ENCODE measurements at regions not wholly inside any gene's neighbourhood (a gene's known extent, or its start where the extent isn't known, plus 50 kb on each side); places are given as distances from the start of the nearest gene placed in this dataset.

DNA sequence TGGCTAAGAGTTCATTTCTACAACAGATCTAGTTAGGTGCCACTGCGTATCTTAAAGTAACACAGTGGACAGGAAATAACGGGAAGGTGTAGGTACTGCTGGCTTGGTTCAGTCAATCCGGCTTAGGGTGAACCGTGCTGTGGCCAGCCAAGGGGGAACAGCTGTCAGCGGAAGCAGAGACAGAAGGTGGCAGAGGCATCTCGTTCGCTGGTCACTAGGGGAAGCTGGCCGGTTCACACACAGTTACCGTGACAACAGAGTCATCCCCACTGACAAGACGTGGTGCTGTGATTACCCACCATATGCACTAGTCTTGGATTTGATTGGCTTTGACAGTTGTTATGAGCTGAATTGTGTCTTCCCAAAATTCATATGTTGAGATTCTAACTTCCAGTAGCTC, 58.8 kb upstream of the HDAC4 start:
- TF ChIP-seq, protein P1, sequence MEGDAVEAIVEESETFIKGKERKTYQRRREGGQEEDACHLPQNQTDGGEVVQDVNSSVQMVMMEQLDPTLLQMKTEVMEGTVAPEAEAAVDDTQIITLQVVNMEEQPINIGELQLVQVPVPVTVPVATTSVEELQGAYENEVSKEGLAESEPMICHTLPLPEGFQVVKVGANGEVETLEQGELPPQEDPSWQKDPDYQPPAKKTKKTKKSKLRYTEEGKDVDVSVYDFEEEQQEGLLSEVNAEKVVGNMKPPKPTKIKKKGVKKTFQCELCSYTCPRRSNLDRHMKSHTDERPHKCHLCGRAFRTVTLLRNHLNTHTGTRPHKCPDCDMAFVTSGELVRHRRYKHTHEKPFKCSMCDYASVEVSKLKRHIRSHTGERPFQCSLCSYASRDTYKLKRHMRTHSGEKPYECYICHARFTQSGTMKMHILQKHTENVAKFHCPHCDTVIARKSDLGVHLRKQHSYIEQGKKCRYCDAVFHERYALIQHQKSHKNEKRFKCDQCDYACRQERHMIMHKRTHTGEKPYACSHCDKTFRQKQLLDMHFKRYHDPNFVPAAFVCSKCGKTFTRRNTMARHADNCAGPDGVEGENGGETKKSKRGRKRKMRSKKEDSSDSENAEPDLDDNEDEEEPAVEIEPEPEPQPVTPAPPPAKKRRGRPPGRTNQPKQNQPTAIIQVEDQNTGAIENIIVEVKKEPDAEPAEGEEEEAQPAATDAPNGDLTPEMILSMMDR (IDR thresholded peaks at IDR 0.05): no peak
- no peak for TF ChIP-seq POLR2A (IDR thresholded peaks at IDR 0.05)
- TF ChIP-seq POLR2AphosphoS5 (IDR thresholded peaks at IDR 0.05): no peak
- 92% methylated on average over 10 of the region's 10 CpGs for WGBS
- no peaks in the 10 kb centered on the region for H3K9me3 ChIP-seq

DNA sequence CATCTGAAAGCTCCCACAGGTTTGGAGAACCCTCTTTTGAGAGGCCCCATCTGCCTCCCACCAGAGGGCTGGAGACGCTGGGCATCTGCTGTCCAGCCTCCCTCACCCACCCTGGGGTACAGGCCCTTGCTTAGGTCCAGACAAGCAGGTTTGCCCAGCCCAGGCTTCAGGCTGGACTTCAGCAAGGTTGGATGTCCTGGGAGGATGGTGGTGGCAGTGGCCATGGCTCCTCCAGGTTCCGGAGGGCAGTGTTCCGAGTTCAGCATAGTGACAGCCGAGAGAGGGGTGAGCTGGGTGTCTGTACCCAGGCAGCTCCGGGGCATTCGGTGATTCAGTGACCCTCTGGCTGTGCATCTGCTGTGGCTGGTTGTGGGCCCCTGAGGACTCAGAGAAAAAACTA, 58.2 kb upstream of the HDAC4 start:
- H3K4me1 ChIP-seq (replicated peaks): no peaks in the 10 kb centered on the region
- DNase-seq (ENCODE audit: low spot score): no peak
- WGBS: 95% methylated on average over 6 of the region's 6 CpGs

More for the DNA sequence above, 58.8 kb upstream of the HDAC4 start:
- intact Hi-C loops (cut with DNase I): no loop called here
- Histone ChIP-seq H3K4me3 (no peak overlapping the region), H3K4me1 (replicated peaks) (no peaks in the 10 kb centered on the region), H3K36me3 (no peaks in the 10 kb centered on the region), H3K27me3 (replicated peaks; ENCODE audit: insufficient read depth) (no peaks in the 10 kb centered on the region), H3K27ac (no peak overlapping the region)
- no peak for DNase-seq (ENCODE audit: low spot score)

DNA sequence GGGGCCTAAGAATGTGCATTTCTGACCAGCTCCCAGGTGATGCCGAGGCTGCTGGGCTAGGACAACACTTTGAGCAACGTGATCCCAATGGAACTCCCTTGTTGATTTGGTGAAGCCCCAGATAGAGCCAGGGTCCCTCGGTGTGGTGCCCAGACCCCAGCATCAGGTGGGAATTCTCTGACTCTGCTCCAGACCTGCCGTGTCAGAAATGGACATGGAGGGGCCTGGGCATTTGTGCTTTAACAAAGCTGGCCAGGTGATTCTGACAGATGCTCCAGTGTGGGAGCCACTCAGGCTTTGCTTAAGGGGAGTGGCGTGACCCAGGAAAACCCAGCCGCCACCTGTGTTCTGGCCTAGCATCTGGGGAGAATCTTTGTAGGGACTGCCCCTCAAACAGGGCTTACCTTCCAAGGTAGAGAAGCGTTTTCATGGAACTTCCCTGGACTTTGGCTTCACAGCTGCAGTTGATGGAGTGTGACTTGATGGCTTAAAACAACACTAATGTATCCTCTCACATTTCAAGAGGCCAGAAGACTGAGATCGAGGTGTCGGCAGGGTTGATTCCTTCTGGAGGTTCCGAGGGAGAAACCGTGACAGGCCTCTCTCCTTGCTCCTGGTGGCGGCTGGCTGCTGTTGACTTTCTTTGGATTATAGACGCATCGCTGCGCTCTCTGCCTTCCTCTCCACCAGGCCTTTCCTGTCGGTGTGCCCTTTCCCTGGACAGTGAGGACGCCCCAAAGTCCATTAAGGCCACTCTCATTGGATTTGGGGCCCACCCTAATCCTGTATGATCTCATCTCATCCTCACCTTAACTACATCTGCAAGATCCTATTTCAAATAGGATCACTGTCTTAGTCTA, 57.0 kb upstream of the HDAC4 start:
- H3K27me3 ChIP-seq (replicated peaks; ENCODE audit: insufficient read depth): no peaks in the 10 kb centered on the region
- intact Hi-C loops (cut with DNase I): no loop called here
- H3K27ac ChIP-seq: no peak overlapping the region
- no peak for DNase-seq (ENCODE audit: low spot score)
- no peaks in the 10 kb centered on the region for H3K4me1 ChIP-seq (replicated peaks)
- H3K4me3 ChIP-seq: no peak overlapping the region
- TF ChIP-seq POLR2AphosphoS5 (IDR thresholded peaks at IDR 0.05) (no peak), POLR2A (IDR thresholded peaks at IDR 0.05) (no peak)
- TF ChIP-seq, protein P1 (IDR thresholded peaks at IDR 0.05): no peak
- 95% methylated on average over 17 of the region's 17 CpGs for WGBS
- no peaks in the 10 kb centered on the region for H3K9me3 ChIP-seq
- no peaks in the 10 kb centered on the region for H3K36me3 ChIP-seq

More for the DNA sequence above, 58.2 kb upstream of the HDAC4 start:
- Histone ChIP-seq H3K27ac (no peak overlapping the region), H3K4me3 (no peak overlapping the region), H3K27me3 (replicated peaks; ENCODE audit: insufficient read depth) (no peaks in the 10 kb centered on the region), H3K9me3 (no peaks in the 10 kb centered on the region), H3K36me3 (no peaks in the 10 kb centered on the region)
- TF ChIP-seq POLR2A (IDR thresholded peaks at IDR 0.05) (no peak), POLR2AphosphoS5 (IDR thresholded peaks at IDR 0.05) (no peak)
- TF ChIP-seq, protein P1 (IDR thresholded peaks at IDR 0.05): no peak
- intact Hi-C loops (cut with DNase I): no loop called here

DNA sequence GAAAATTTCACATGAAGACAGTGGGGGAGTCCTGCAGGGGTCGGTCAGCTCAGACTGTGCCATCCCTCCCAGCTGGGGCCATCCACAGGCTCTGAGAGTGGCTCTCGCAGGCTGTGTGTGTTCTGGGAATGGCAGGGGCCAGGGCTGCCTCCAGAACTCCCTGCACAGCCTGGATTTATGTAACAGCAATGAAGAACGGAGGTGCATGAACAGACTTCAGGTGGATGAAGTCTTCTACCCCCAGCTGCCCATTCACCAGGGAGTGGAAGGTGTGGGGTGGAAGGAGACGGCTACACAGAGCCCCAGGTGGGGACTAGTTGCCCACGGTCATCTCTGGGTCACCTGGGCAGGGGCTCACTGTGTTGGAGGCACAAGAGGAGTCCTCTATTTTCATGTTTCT, 56.1 kb upstream of the HDAC4 start:
- intact Hi-C loops (cut with DNase I): no loop called here
- Histone ChIP-seq H3K36me3 (no peaks in the 10 kb centered on the region), H3K4me3 (no peak overlapping the region), H3K9me3 (no peaks in the 10 kb centered on the region), H3K27ac (no peak overlapping the region), H3K4me1 (replicated peaks) (no peaks in the 10 kb centered on the region), H3K27me3 (replicated peaks; ENCODE audit: insufficient read depth) (no peaks in the 10 kb centered on the region)
- DNase-seq (ENCODE audit: low spot score): no peak
- TF ChIP-seq POLR2A (IDR thresholded peaks at IDR 0.05) (no peak), POLR2AphosphoS5 (IDR thresholded peaks at IDR 0.05) (no peak)
- TF ChIP-seq, protein P1 (IDR thresholded peaks at IDR 0.05): no peak
- WGBS: 89% methylated on average over 5 of the region's 5 CpGs
